ENCODE measurements at regions not wholly inside any gene's neighbourhood (a gene's known extent, or its start where the extent isn't known, plus 50 kb on each side); places are given as distances from the start of the nearest gene placed in this dataset.

GRCh38 chr10:3909339-3909738, 124.3 kb upstream of the KLF6 start:
- Histone ChIP-seq H4K20me1 (ENCODE audit: control insufficient read depth, insufficient read depth, low read depth, low read length) (no peaks in the 10 kb centered on the region), H3F3A (ENCODE audit: control insufficient read depth, insufficient read depth) (no peaks in the 10 kb centered on the region), H3K27me3 (ENCODE audit: control insufficient read depth, low read length) (no peaks in the 10 kb centered on the region), H3K4me2 (ENCODE audit: low read length) (no peak overlapping the region), H3K4me1 (ENCODE audit: control insufficient read depth, low read length) (no peaks in the 10 kb centered on the region), H3K27ac (ENCODE audit: low read depth, low read length) (no peak overlapping the region), H3K36me3 (ENCODE audit: control insufficient read depth, low read length) (no peaks in the 10 kb centered on the region), H3K9me2 (replicated peaks; ENCODE audit: control insufficient read depth, low read length) (no peaks in the 10 kb centered on the region), H3K79me2 (ENCODE audit: control insufficient read depth, low read length) (no peaks in the 10 kb centered on the region), H3K9me3 (ENCODE audit: control insufficient read depth, insufficient read depth, low read length) (no peaks in the 10 kb centered on the region), H3K4me3 (ENCODE audit: low read length) (no peak overlapping the region)
- TF ChIP-seq CTCF (IDR thresholded peaks at IDR 0.05; ENCODE audit: low read depth, low read length, poor library complexity, severe bottlenecking) (no peak), EZH2phosphoT487 (IDR thresholded peaks at IDR 0.05; ENCODE audit: borderline replicate concordance, low read length) (no peak)

- Histone ChIP-seq H3K36me3 (ENCODE audit: control insufficient read depth, low read length) (no peaks in the 10 kb centered on the region), H3K4me3 (ENCODE audit: low read length) (no peak overlapping the region), H3K27ac (ENCODE audit: low read depth, low read length) (no peak overlapping the region), H3K9me3 (ENCODE audit: control insufficient read depth, insufficient read depth, low read length) (no peaks in the 10 kb centered on the region), H3K27me3 (ENCODE audit: control insufficient read depth, low read length) (no peaks in the 10 kb centered on the region), H3K9me2 (replicated peaks; ENCODE audit: control insufficient read depth, low read length) (no peaks in the 10 kb centered on the region), H3F3A (ENCODE audit: control insufficient read depth, insufficient read depth) (no peaks in the 10 kb centered on the region), H3K79me2 (ENCODE audit: control insufficient read depth, low read length) (no peaks in the 10 kb centered on the region), H4K20me1 (ENCODE audit: control insufficient read depth, insufficient read depth, low read depth, low read length) (no peaks in the 10 kb centered on the region), H3K4me2 (ENCODE audit: low read length) (no peak overlapping the region), H3K4me1 (ENCODE audit: control insufficient read depth, low read length) (no peaks in the 10 kb centered on the region)
- TF ChIP-seq CTCF (IDR thresholded peaks at IDR 0.05; ENCODE audit: low read depth, low read length, poor library complexity, severe bottlenecking) (no peak), EZH2phosphoT487 (IDR thresholded peaks at IDR 0.05; ENCODE audit: borderline replicate concordance, low read length) (no peak)
Observed at GRCh38 chr10:3908183-3908582, 123.2 kb upstream of the KLF6 start.

- no peaks in the 10 kb centered on the region for H3K36me3 ChIP-seq (ENCODE audit: control insufficient read depth, low read length)
- H3K9me2 ChIP-seq (replicated peaks; ENCODE audit: control insufficient read depth, low read length) = no peaks in the 10 kb centered on the region
- H3K4me3 ChIP-seq (ENCODE audit: low read length) = no peak overlapping the region
- H3K4me2 ChIP-seq (ENCODE audit: low read length) = no peak overlapping the region
- H3K9me3 ChIP-seq (ENCODE audit: control insufficient read depth, insufficient read depth, low read length) = no peaks in the 10 kb centered on the region
- no peaks in the 10 kb centered on the region for H3K79me2 ChIP-seq (ENCODE audit: control insufficient read depth, low read length)
- H3K27me3 ChIP-seq (ENCODE audit: control insufficient read depth, low read length) = no peaks in the 10 kb centered on the region
- peaks cover 5% of the 10 kb centered on the region for H3K4me1 ChIP-seq (ENCODE audit: control insufficient read depth, low read length)
- H3F3A ChIP-seq (ENCODE audit: control insufficient read depth, insufficient read depth) = no peaks in the 10 kb centered on the region
- no peak overlapping the region for H3K27ac ChIP-seq (ENCODE audit: low read depth, low read length)
- no peaks in the 10 kb centered on the region for H4K20me1 ChIP-seq (ENCODE audit: control insufficient read depth, insufficient read depth, low read depth, low read length)
- TF ChIP-seq CTCF (IDR thresholded peaks at IDR 0.05; ENCODE audit: low read depth, low read length, poor library complexity, severe bottlenecking) = no peak
- no peak for TF ChIP-seq EZH2phosphoT487 (IDR thresholded peaks at IDR 0.05; ENCODE audit: borderline replicate concordance, low read length)
Observed at GRCh38 chr10:3907514-3907913, 122.5 kb upstream of the KLF6 start.
